Small intestine (tissue), 7 donors: ENCODE measurements at regions not wholly inside any gene's neighbourhood (a gene's known extent, or its start where the extent isn't known, plus 50 kb on each side); places are given as distances from the start of the nearest gene placed in this dataset.

Experiments used
- DNase-seq, 2 donors: peaks; one replicate each; pipeline versions ENCODE4 v3.0.0 to v3.0.0-alpha.2; 2013
- FAIRE-seq: peaks from 2 replicates; lab custom pipeline; 2012; peaks lifted over from hg19 to GRCh38; lab: Jason Lieb, UNC
- H3K27ac ChIP-seq, 3 donors: one replicate each; pipeline ENCODE4 v1.5.1; 2013; ENCODE audit warnings: low read length in 2 of 3, mild to moderate bottlenecking in 2 of 3, control low read depth in 1 of 3, inconsistent platforms in 1 of 3, low read depth in 1 of 3, moderate library complexity in 1 of 3
- H3K27me3 ChIP-seq, 3 donors: one replicate each; pipeline ENCODE4 v1.6.1; 2013; ENCODE audit warnings: low read length in 3 of 3, inconsistent platforms in 1 of 3; ENCODE audit not compliant: control insufficient read depth in 3 of 3, insufficient read depth in 3 of 3
- H3K36me3 ChIP-seq, 3 donors: one replicate each; pipeline ENCODE4 v1.6.1; 2013; ENCODE audit warnings: low read length in 3 of 3, inconsistent platforms in 1 of 3, low read depth in 1 of 3, mild to moderate bottlenecking in 1 of 3, moderate library complexity in 1 of 3; ENCODE audit not compliant: control insufficient read depth in 3 of 3, insufficient read depth in 2 of 3
- H3K4me1 ChIP-seq, 3 donors: one replicate each; pipeline ENCODE4 v1.6.1; 2013; ENCODE audit warnings: low read length in 2 of 3, inconsistent platforms in 1 of 3, low read depth in 1 of 3, mild to moderate bottlenecking in 1 of 3, moderate library complexity in 1 of 3; ENCODE audit not compliant: control insufficient read depth in 3 of 3, insufficient read depth in 2 of 3
- H3K4me3 ChIP-seq, 3 donors: one replicate each; pipeline ENCODE4 v1.5.1; 2013; ENCODE audit warnings: low read length in 3 of 3, control low read depth in 1 of 3, inconsistent platforms in 1 of 3, low read depth in 1 of 3, mild to moderate bottlenecking in 1 of 3, moderate library complexity in 1 of 3
- H3K9me3 ChIP-seq, 2 donors: one replicate each; pipeline ENCODE4 v1.6.1; 2013; ENCODE audit warnings: low read depth in 1 of 2, low read length in 1 of 2; ENCODE audit not compliant: control insufficient read depth in 2 of 2, insufficient read depth in 1 of 2
- WGBS, 3 donors: extraction: QIAGEN DNeasy Blood & Tissue Kit; methylation state at CpG; one replicate each; pipeline ENCODE4 v1.1.7; 2013; 5-methylcytosine and 5-hydroxymethylcytosine counted together
- donor health status: healthy with polysubstance abuse.
- donor health status: control.
- donor health status: control.
- donor health status: Bipolar disorder and iron deficiency.
- donor health status: healthy.

DNA sequence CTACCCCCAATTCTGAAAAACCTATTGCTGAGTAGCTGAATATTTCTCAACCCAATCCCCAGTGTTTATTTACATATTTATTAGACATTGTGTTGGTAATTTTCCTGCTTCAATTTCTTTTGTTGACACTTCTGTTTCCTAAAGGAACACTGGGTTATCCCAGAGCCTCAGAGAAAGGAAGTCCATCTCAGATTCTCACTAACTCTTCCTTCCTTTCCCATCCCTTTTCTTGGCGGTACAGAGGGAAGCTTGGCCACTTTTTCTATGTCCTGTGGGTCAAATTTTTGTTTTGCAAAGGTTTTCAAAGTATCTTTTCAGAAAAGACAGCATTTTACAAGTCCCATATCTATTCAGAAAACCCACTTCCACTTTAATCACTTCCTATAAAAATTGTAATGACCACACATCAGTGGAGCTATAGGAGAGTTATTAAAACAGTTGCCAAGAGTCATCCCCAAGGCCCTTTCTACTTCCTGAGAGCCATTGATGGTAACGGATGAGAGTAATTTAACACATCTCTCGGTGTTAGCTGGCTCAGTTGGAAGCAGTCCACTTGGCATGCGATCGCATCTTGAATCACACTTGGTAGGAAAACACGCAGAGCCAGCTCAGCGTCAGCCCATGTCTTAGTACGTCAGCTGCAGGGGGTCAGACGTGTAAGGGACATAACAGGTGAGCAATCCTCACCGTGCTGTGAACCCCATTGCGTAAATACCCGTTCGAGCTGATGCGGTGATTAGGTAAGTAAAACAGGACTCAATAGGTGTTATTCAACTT lies 231.1 kb upstream of the ADARB2 start:
- FAIRE-seq = no peak
- Histone ChIP-seq H3K27ac (no peak overlapping the region), H3K4me3 (no peak overlapping the region), H3K27me3 (no peaks in the 10 kb centered on the region), H3K9me3 (peaks cover 0 to 3% of the 10 kb centered on the region in 2 donors), H3K36me3 (no peaks in the 10 kb centered on the region), H3K4me1 (no peaks in the 10 kb centered on the region)
- DNase-seq = no peak
- WGBS, 3 donors = 76 to 84% (median 80%) methylated on average over 14 of the region's 14 CpGs

DNA sequence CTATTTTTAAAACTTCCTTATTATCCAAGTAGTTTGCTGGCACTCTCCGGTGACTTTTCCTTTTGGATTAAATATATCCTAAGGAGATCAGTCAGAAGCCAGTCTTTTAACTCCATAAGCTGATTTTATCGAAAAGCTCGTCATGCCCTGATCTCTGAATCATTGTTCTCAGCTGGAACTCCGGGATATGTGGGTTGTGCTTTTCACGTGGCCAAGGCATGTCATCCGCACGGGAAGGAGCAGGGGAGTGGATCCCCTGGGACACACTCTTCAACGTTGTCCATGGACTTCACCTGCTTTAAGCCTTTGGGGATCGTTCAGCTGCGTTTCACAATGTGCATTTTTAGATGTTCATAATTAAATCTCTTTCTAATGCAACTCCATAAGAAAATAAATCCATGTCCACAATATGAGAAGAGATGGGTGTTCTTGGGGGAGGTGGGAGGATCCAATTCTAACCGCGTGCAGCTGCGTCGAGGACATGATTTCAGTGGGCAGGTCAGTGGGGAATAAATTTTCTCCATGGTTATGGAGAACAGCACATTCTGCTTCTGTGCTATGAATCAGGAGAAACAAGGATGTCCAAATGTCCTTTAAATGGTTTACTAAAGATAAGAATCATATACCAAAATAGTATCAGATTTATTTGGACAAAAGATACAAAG lies 229.5 kb upstream of the ADARB2 start:
- Histone ChIP-seq H3K4me3 (no peak overlapping the region), H3K36me3 (no peaks in the 10 kb centered on the region), H3K27me3 (no peaks in the 10 kb centered on the region), H3K27ac (no peak overlapping the region), H3K9me3 (no peaks in the 10 kb centered on the region), H3K4me1 (no peaks in the 10 kb centered on the region)
- WGBS, 3 donors = 81 to 84% (median 83%) methylated on average over 14 of the region's 14 CpGs
- DNase-seq (no peak), FAIRE-seq (no peak)

DNA sequence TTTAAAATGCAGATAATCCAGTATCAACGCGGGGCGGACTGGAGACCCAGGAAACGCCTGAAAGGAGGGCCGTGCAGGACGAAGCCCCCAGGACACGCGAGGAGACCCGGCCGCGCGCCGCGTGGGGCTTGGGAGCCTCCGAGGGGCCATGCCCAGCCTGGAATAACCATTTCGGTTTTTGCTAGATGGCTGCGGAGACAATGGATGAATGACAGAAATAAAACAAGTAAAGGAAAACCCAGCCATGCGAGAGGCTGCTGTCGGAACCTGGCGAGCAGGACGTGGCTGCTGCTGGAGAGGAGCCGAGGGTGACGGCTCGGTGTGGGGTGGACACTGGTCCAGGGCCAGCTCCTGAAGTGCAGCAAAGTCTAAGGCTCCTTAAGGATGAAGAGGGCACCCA lies 227.2 kb upstream of the ADARB2 start:
- Histone ChIP-seq H3K27ac (no peak overlapping the region), H3K4me3 (no peak overlapping the region), H3K9me3 (no peaks in the 10 kb centered on the region), H3K4me1 (no peaks in the 10 kb centered on the region), H3K36me3 (no peaks in the 10 kb centered on the region), H3K27me3 (no peaks in the 10 kb centered on the region)
- WGBS, 3 donors = 88 to 91% (median 90%) methylated on average over 24 of the region's 24 CpGs
- no peak for DNase-seq
- no peak for FAIRE-seq

DNA sequence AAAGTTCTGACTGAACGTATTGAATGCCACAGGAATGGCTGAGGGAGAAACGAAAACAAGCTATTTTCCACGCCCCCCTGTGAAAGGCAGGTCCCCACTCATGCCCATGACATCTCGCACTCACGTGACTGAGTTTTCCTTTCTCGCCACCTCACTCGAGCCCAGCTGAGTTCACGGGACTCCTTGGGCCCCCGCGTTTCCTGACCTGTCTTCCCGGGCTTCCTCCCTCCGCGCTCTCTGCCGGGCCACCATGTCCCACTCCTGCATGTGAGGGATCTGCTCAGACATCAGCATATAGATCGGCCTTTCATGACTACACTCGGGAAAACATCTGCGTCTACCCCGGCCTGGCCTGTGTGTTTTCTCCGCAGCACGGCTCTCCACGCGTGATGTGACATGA lies 226.0 kb upstream of the ADARB2 start:
- Histone ChIP-seq H3K27me3 (no peaks in the 10 kb centered on the region), H3K36me3 (no peaks in the 10 kb centered on the region), H3K4me3 (no peak overlapping the region), H3K9me3 (no peaks in the 10 kb centered on the region), H3K4me1 (no peaks in the 10 kb centered on the region), H3K27ac (no peak overlapping the region)
- FAIRE-seq = no peak
- 90 to 95% (median 91%) methylated on average over 22 of the region's 22 CpGs for WGBS, 3 donors
- DNase-seq = no peak

DNA sequence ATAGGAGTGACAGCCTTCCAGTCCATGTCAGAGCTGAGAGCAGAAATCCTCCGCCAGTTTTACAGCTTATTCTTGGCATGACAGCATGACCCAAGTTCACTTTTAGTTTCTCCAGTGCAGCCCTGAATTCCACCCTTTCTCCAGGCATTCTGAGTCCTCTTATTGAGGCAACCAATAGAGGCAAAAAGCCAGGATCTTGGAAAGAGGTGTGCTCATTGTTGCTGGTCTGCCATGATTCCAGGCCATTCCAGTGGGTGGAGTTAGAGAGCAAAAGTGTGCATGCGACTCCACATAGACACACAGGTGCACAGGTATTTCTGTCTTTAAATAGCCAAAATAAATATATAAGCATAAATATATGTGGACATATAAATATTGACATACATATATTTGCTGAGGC lies 224.7 kb upstream of the ADARB2 start:
- Histone ChIP-seq H3K27me3 (no peaks in the 10 kb centered on the region), H3K9me3 (no peaks in the 10 kb centered on the region), H3K27ac (no peak overlapping the region), H3K4me1 (no peaks in the 10 kb centered on the region), H3K36me3 (no peaks in the 10 kb centered on the region), H3K4me3 (no peak overlapping the region)
- FAIRE-seq = no peak
- WGBS, 3 donors = 39 to 72% (median 64%) methylated on average over 2 of the region's 2 CpGs
- peak in 1 of 2 donors; percentile 18 for DNase-seq

DNA sequence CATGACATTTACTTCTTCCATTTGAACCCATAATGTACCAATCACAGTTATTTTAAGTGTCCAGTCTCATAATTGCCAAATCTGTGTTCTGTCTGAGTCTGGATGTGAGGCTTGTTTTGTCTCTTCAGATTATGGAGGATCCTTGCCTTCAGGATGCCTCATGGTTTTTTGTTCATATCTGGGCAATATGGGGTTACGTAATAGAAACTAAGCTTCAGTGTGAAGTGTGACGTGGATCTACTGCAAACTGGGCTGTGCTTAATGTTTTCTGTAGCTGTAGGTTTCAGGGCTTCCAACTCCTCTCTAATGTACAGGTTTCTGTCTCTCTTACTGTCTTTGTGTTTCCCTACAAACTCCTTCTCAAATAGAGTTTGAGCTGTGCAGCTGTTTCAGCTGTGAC lies 223.7 kb upstream of the ADARB2 start:
- WGBS, 3 donors = 76 to 88% (median 87%) methylated on average over 2 of the region's 2 CpGs
- no peak overlapping the region for H3K4me3 ChIP-seq
- DNase-seq = no peak
- H3K27ac ChIP-seq = no peak overlapping the region
- no peaks in the 10 kb centered on the region for H3K9me3 ChIP-seq
- FAIRE-seq = no peak
- H3K36me3 ChIP-seq = no peaks in the 10 kb centered on the region
- no peaks in the 10 kb centered on the region for H3K4me1 ChIP-seq
- no peaks in the 10 kb centered on the region for H3K27me3 ChIP-seq

DNA sequence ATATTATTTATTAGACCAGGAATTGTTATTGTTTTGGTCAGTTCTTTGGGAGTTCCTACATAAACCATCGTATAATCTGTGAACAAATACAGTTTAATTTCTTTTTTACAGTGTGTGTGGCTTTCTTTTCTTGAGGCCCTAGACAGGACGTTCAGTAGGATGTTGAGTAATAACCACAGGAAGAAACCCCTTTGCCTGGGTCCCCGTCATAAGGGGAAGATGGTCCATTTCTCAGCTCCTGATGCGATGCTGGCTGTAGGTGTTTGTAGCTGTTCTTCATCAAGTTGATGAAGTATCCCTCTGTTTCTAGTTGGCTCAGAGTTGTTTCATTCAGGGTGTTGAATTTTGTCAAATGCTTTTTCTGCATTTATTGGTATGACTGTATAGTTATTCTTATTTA lies 219.7 kb upstream of the ADARB2 start:
- no peak for FAIRE-seq

DNA sequence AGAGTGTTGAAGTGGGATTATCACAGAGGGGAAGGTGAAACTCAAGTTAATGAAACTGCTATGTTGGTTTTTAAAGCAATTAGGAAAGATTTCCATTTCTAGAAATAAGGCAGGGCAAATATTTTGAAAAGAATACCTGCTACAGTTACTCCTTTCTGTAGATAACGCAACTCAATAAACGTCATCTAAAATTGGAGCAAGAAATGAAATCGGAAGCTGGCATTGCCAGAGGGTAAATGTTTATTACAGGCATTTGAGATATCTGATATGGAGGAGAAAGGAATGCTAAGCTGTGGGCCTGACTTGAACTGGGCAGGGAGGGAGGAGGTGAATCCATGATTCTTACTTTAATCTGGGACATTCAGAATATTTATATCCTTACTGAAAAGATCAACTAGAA lies 217.0 kb upstream of the ADARB2 start:
- Histone ChIP-seq H3K4me3 (no peak overlapping the region), H3K9me3 (no peaks in the 10 kb centered on the region), H3K27ac (no peak overlapping the region), H3K27me3 (no peaks in the 10 kb centered on the region), H3K4me1 (no peaks in the 10 kb centered on the region), H3K36me3 (no peaks in the 10 kb centered on the region)
- WGBS, 3 donors = 31 to 68% (median 43%) methylated on average over 3 of the region's 3 CpGs
- FAIRE-seq = no peak
- no peak for DNase-seq

More for the DNA sequence above, 219.7 kb upstream of the ADARB2 start:
- Histone ChIP-seq H3K4me3 (no peak overlapping the region), H3K36me3 (no peaks in the 10 kb centered on the region), H3K9me3 (no peaks in the 10 kb centered on the region), H3K4me1 (no peaks in the 10 kb centered on the region), H3K27ac (no peak overlapping the region), H3K27me3 (no peaks in the 10 kb centered on the region)
- 48 to 78% (median 65%) methylated on average over 4 of the region's 4 CpGs for WGBS, 3 donors
- DNase-seq = no peak
